ENCODE measurements at regions not wholly inside any gene's neighbourhood (a gene's known extent, or its start where the extent isn't known, plus 50 kb on each side); places are given as distances from the start of the nearest gene placed in this dataset.
"Not testable (repeated sequence)": the region's sequence is repeated elsewhere in the genome, so short reads cannot be mapped to it uniquely, and the experiment has no call there.

DNA sequence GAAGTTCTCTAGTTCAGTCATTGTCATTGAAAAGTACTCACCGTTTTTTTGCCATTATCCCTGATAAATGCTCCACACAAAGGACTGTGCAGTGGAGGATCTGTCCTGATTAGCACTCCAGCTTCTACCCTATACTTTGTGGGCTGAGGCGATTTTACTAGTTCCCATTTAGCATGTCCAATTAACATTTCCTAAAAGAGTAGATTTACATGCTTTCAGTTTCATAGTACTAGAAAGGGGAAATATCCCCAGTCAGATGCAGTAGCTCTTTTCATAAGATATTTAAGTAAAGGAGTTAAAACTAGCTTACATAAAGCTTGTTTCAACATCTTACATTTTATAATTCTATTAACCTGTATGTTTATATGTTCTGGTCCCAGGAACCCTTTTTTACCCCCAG, 144.9 kb upstream of the APOOL start:
- not testable (repeated sequence) for DNase-seq (ENCODE audit: low spot score)

DNA sequence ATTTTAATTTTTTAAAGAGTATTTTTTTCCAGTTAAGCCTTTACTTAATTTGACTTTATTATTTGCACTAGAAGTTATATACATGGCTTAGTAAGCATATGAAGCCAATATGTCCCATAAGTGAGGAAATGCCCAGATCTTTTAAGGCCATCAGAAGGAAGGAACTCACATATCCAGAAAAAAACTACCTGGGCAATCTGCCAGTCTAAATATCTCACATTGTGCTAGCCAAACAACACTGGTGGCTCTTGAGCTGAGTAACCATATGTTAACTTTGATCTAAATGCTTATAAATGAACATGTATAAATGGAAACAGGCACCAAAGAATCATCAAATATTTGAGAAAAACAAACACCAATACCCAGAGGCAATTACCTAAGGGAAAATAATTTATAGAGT, 138.6 kb upstream of the APOOL start:
- DNase-seq (ENCODE audit: low spot score): no peak

DNA sequence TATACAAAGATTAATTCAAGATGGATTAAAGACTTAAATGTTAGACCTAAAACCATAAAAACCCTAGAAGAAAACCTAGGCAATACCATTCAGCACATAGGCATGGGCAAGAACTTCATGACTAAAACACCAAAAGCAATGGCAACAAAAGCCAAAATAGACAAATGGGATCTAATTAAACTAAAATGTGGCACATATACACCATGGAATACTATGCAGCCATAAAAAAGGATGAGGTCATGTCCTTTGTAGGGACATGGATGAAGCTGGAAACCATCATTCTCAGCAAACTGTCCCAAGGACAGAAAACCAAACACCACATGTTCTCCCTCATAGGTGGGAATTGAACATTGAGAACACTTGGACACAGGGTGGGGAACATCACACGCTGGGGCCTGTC, 133.4 kb upstream of the APOOL start:
- DNase-seq (ENCODE audit: low spot score): not testable (repeated sequence)

DNA sequence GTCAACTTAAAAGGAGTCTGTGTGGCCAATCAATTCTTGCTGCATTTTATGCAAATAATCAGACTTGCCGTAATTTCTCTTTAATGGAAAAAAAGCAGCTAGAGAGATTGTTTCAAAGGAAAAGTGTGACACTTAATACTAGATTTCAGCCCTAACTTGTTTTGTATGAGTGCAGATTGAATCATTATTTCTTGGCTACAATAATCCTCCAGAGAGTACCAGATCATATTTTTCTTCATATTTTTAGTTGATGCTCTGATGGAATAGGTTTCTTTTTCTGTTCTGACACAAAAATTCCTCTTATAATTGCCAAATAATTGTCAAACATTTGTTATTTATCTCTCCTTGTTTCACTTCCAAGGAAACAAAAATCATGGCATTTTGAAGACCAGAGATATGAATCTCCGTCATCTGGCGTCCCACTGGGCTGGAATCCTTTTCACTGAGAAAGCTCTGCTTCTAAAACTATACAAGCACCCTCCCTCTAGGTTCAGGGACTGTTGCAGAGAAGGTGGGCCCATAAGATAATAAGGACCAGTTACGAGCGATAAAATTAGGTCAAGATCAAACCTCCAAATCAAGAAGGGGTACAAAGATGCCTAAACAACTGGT, 131.4 kb upstream of the APOOL start:
- not testable (repeated sequence) for DNase-seq (ENCODE audit: low spot score)

DNA sequence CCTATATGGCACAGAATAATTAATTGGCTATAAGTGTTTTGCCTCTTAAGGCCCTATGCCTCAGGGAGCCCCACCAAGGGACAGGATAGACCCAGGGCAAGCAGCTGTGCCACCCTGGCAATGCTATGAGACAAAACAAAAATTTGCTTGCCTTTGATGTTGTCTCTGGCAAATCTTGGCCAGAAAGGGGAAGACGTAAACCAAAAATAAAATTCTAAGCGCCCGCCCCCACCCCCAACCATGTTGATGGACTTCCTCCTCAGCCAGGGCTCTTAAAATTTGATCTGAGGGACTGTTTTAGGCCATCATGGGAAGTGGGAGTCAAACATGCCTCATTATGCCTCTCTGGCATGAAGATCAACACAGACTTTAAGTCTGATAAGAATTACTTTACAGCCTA, 130.5 kb upstream of the APOOL start:
- DNase-seq (ENCODE audit: low spot score): no peak

DNA sequence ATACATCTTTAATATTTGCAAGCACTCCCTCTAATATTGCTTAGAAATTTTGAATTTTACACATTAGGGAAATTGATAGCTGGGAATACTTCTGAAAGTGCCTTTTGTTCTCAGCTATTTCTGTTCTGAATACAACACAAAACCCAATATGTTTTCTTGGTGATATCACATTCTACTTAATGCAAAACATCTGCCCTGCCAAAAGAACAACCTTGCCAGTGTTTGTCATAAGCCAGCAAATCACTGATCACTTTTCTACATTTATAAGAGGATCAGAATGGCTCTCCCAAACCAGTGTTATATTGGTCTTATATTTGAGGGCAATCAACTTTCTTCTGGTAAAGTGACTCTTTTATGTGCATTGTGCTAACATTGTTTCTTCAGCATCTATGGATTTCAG, 126.8 kb upstream of the APOOL start:
- DNase-seq (ENCODE audit: low spot score): no peak

DNA sequence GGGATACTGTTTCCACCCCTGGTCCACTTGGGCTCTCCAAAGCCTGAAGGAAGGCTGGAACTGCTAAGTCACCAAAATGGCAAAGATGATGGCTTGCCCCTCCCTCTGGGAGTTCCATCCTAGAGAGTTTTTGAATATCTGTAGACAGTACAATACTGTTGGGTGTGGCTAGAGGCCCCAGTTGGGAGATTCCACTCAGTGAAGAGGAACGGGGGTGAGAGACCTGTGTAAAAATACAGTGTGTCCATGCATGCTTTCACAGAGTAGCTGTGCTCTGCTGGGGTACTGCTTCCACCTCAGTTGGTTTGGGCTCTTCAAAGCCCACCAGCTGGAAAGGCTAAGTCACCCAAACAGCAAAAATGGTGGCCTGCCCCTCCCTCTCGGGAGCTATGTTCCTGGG, 109.8 kb upstream of the APOOL start:
- no peak for DNase-seq (ENCODE audit: low spot score)

DNA sequence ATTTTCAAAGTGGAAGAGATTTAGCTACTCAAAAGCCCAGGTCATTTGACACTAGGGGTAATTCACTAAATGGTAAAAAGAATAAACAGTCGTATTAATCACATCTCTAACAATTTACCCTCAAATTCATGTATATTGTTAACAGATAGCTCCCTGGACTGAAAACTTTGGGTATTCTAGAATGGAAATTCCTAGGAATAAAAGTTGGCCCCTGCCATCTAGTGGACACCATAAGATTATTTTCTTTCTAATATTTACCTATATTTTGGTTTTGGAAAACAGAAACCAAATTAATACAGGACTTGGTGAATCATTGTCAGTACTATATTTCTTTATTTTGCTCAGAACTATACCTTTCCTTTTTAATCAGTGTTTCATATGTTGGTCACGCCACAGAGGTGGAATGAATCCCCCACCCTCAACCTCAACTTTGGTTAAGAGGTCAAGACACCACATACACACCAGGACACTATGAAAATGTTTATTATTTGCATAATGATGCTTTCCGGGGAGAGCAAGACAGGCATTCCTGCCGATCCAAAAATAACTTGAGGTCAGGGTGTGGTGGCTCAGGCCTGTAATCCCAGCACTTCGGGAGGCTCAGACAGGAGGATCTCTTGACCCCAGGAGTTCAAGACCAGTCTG, 96.2 kb upstream of the APOOL start:
- DNase-seq (ENCODE audit: low spot score): peak; percentile 4

DNA sequence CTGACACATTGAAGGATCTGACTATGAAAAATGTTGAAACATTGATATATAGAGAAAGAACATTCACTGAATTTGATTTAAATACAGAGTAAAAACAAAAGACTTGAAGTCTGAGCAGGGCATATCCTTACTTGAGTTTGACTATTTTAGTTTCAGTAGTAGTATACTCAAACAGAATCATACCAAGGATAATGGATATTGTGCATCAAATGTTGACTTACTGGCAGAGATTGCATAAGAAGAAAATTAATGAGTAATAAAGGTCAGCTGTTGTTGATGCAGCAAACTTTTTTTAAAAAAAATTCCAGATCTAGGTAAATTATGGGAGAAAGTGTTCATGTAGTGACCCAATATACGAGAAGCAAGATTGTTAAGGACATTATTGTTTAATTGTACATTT, 94.5 kb upstream of the APOOL start:
- no peak for DNase-seq (ENCODE audit: low spot score)

DNA sequence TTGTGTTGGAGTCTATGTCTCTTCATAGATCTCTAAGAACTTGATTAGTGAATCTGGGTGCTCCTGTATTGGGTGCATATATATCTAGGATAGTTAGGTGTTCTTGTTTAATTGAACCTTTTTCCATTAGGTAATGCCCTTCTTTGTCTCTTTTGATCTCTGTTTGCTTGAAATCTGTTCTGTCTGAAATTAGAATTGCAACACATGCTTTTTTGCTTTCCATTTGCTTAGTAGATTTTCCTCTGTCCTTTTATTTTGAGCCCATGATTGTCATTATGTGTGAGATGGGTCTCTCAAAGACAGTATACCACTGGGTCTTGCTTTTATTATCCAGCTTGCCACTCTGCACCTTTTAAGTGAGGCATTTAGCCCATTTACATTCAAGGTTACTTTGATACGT, 79.1 kb upstream of the APOOL start:
- DNase-seq (ENCODE audit: low spot score): no peak

DNA sequence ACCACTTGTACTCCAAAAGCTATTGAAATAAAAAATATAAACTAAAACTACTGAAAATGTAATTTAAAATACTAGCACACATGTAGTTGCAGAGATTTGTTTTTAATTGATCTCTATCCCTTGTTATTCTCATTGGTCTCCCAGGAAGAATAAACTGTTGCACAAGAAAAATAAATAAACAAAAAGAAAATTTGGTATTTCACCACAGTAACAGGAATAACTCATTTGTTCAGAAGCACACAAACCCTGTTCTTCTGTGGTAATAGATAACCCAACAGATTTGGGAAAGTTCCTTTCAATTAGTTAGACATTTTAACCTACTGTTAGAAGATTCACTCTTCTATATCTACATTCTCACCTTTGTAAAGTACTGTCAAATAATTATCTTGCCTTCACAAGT, 70.9 kb upstream of the APOOL start:
- DNase-seq (ENCODE audit: low spot score): no peak

DNA sequence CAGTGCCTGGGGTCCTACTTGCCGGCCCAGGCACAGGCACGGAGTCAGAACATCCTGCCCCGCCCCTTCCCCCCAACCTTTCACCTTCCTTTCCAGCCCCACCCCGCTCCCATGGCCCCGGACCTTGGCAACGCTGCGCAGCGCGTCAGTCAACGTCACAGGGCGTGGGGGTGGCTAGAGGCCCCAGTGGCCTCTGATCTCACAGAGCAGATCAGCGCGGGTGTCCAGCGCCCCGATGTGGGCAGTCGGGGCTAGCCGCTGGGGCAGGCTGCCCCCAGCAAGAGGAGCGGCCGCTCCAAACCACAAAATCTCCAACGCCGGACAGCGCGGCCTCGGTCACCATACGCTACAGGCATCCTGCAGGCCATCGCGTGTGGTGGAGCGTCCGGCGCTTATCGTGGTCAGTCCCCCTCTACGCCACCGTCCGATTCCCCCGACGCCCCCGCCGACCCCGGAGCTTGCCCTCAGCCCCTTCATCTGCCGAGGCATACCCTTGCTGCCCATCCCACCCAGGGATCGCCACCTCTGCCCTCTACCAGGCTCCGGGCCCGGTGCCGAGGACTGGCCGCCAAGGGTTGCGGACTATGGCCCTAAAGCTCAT, 69.6 kb upstream of the APOOL start:
- DNase-seq (ENCODE audit: low spot score): no peak
